Coronary artery (tissue), 2 donors: ENCODE measurements at regions not wholly inside any gene's neighbourhood (a gene's known extent, or its start where the extent isn't known, plus 50 kb on each side); places are given as distances from the start of the nearest gene placed in this dataset.

Experiments
- DNase-seq: peaks from one replicate; pipeline ENCODE4 v3.0.0-alpha.2; 2017; ENCODE audit warnings: low spot score
- H3K27ac ChIP-seq, 2 donors: fragments of 200-600 bp; sonication (generic); one replicate each; pipeline ENCODE4 v1.5.1; 2016 to 2019
- H3K4me3 ChIP-seq: fragments of 200-600 bp; sonication (generic); 2 replicates; pipeline ENCODE4 v1.5.1; 2016; ENCODE audit warnings: mild to moderate bottlenecking, moderate library complexity
- TF ChIP-seq, protein P1 (sequence below): fragments of 200-600 bp; sonication (generic); IDR thresholded peaks from one replicate; pipeline ENCODE4 v1.5.1; 2019; ENCODE audit warnings: antibody characterized with exemption

DNA sequence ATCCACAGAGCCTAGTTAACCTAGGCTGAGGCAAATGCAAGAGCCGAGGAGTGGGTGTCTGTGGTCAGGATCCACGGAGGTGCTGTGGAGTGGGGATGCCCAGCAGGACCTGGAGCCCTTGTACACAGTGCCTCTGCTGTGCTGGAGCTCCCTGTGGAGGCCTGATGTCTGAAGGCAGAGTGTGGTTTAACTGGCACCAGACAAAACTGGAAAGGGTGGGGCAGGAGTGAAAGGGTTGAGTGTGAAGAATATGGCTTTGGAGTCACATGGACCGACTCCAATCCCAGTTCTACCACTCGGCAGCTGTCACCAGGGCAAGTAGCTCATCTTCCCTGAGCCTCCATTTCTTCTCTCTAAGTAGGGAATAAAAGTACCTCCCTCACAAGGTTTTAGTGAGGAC is 60.3 kb upstream of the GPR12 start:
- TF ChIP-seq, protein P1, sequence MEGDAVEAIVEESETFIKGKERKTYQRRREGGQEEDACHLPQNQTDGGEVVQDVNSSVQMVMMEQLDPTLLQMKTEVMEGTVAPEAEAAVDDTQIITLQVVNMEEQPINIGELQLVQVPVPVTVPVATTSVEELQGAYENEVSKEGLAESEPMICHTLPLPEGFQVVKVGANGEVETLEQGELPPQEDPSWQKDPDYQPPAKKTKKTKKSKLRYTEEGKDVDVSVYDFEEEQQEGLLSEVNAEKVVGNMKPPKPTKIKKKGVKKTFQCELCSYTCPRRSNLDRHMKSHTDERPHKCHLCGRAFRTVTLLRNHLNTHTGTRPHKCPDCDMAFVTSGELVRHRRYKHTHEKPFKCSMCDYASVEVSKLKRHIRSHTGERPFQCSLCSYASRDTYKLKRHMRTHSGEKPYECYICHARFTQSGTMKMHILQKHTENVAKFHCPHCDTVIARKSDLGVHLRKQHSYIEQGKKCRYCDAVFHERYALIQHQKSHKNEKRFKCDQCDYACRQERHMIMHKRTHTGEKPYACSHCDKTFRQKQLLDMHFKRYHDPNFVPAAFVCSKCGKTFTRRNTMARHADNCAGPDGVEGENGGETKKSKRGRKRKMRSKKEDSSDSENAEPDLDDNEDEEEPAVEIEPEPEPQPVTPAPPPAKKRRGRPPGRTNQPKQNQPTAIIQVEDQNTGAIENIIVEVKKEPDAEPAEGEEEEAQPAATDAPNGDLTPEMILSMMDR = no peak
- no peak overlapping the region for H3K27ac ChIP-seq
- DNase-seq = no peak
- no peak overlapping the region for H3K4me3 ChIP-seq

DNA sequence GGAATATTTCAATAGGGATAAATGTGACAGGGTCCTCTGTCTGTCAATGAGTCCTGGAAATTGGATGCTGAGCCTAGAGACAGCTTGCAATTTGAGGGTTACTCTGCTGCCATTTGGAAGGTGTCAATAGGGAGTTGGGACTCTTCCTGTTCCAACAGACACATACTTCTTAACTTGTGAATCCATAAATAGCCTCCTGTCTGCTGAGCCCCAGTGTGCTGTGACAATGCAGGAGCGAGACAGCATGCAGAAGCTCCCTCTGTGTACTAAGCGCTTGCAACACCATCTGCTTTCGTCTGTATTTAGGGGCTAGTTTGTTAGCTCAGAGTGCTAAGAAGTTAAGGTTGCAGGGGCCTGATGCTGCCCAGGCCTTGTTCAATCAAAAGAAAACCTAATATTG is 58.5 kb upstream of the GPR12 start:
- Histone ChIP-seq H3K4me3 (no peak overlapping the region), H3K27ac (no peak overlapping the region)
- TF ChIP-seq, protein P1 = no peak
- DNase-seq = peak; percentile 8

DNA sequence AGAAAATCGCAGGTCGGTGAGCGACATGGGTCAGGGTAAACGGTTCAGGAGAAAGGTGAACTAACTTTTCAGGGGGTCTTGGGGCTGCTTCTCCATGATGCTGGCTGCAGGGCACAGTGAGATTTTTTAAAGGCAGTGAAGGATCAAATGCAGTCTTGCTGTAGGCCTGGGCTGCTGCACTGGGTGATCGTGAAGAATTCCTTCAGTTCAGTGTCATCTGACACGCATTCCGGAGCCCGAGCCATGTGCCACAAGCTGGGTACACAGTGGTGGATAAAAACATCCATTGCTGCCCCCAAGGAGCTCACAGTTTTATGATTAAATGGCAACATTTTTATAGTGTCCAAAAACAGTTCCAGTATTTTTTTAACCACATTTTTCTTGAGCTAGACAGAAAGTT is 56.3 kb upstream of the GPR12 start:
- Histone ChIP-seq H3K4me3 (no peak overlapping the region), H3K27ac (no peak overlapping the region)
- no peak for DNase-seq
- TF ChIP-seq, protein P1 = no peak

DNA sequence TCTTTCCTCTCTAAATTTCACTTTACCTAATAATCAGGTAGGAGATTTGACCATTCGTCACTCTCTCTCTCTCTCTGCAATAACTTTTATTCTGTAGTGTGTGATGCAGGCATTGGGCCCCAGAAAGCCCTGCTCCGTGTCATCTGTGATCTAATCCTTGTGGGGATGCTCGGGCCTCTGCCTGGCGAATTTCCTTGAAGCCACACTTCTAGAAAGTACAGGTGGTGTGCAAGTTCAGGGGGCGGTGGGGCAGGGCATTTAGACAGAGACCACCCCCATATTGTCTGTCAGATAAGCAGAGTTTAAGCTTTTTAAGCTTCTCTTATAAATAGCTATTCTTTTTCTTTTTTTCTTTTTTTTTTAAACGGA is 53.4 kb upstream of the GPR12 start:
- TF ChIP-seq, protein P1 = no peak
- Histone ChIP-seq H3K4me3 (no peak overlapping the region), H3K27ac (no peak overlapping the region)
- DNase-seq = peak; percentile 36

DNA sequence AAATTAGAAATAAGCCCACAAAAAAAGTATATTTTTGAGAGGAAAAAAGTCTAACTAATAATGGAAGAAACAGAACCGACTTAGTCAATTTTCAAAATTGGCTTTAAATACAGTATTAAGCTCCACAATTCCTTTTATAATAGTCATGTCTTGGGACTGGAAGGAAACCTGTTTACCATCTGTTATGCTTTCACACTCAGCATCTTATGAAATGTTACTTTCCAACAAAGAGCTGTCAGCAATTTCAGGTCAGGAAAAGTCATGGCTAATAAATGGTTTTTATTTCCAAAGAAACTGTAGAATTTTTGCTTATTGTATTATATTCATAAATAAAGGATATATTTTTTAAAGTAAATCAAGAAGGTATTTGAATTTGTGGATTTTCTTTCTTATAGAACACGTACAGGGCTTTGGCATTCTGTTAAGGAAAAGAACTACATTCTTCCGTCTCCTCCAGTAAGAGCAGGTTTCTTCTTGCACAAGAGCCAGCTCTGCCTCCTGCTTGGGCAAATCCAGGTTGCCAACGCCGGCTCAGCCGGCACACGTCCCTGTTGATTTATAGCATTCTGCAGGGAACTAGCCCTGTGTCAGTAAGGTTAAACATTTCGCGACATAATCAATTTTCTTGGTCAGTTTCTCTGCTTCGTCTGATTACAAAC is 52.9 kb upstream of the GPR12 start:
- Histone ChIP-seq H3K4me3 (no peak overlapping the region), H3K27ac (no peak overlapping the region)
- TF ChIP-seq, protein P1 = no peak
- DNase-seq = no peak

- TF ChIP-seq, protein P1 = no peak
- DNase-seq = no peak
- Histone ChIP-seq H3K27ac (no peak overlapping the region), H3K4me3 (no peak overlapping the region)
Measured at GRCh38 chr13:26811581-26811980, 51.0 kb upstream of the GPR12 start.
